ENCODE measurements at regions not wholly inside any gene's neighbourhood (a gene's known extent, or its start where the extent isn't known, plus 50 kb on each side); places are given as distances from the start of the nearest gene placed in this dataset.
"Not testable (repeated sequence)": the region's sequence is repeated elsewhere in the genome, so short reads cannot be mapped to it uniquely, and the experiment has no call there.

DNA sequence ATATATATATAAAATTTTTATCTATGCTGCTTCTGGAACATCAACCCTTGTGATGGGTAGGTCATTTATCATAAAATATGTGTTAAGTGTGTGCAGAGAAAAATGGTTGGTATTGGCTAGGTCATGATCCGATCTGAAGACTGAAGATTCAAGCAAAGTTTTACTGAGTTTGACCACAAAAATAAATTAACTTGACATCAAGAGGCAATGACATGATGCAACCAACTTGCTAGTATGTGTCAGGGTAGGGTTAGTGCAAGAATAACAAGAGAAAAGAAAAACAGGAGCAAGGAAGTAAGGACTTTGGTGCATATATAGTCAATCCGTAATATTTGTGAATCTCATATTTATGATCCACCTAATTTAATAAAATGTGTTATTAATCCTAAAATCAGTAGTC is 1202.0 kb upstream of the ADGRB3 start:
- DNase-seq (ENCODE audit: low read depth), result no peak

DNA sequence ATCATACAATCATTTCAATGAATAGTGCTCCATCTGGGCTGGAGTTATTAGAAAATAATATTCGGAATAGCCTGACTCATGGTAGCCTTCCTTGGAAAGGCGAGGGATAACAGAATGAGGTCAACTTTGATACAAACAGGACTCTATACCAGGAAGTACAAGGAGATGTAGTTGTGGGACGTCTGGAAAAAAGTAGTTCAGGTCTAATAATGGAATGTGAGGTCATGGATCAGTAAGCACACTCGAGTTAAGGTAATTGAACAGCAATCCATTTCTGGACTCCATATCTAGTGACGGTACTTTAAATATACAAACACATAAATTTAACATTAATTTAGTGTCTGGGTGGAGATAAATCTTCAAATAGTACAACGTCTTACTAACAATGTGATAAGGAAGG is 1204.0 kb upstream of the ADGRB3 start:
- no peak for DNase-seq (ENCODE audit: low read depth)

DNA sequence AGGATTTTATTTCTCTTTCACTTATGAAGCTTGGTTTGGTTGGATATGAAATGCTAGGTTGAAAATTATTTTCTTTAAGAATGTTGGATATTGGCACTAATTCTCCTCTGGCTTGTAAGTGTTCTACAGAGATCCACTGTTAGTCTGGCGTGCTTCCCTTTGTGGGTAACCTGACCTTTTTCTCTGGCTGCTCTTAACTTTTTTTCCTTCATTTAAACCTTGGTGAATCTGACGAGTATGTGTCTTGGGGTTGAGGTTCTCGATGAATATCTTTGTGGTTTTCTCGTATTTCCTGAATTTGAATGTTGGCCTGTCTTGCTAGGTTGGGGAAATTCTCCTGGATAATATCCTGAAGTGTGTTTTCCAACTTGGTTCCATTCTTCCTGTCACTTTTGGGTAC is 1208.4 kb upstream of the ADGRB3 start:
- DNase-seq (ENCODE audit: low read depth), result not testable (repeated sequence)

DNA sequence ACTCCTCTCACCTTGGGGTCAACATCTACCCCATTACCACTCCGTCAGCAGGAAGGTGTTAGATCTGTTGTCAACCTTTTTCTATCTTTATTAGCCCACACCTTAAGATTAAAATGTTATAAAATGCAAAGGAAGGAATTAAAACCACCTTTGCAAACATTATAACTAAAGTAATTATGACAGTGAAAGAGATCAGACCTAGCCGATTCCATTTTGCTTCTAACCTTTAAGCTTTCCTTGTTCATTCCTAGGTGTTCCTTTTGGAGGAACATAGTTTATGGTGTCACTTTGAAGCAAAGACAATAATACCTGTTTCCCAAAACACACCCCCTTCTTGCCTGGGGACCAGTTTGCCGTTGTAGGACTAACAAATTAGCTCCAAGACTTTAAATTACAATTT is 1223.0 kb upstream of the ADGRB3 start:
- no peak for DNase-seq (ENCODE audit: low read depth)

DNA sequence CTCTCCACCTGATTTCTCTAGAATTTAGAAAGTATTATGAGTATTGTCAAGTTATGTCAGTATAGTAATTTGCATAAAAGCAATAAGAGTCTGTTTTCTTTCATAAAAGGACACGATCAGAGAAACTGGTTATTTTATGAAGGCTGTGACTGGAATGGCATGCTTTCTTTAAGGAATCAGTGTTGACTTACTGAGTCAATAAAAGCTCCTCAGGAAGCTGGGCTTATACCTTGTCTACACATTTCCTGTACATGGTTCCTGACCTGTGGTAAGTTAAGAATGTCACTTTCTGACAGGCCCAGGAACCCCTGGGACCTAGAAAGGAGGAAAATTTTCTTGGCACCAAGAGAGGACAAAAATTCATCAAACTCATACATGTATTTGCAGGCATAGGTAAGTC is 1224.0 kb upstream of the ADGRB3 start:
- DNase-seq (ENCODE audit: low read depth), result no peak

DNA sequence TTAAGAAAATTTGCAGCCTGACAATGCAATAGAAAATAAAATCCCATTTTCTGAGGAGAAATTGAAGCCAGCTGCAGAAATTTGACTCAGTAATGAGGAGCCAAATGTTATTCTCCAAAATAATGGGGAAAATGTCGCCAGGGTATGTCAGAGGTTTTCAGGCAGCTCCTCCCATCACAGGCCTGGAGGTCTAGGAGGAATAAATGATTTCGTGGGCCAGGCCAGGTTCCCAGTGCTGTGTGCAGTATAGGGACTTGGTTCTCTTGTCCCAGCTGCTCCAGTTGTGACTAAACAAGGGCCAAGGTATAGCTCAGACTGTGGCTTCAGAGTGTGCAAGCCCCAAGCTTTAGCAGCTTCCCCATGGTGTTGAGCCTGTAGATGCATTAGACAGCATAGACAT is 1240.8 kb upstream of the ADGRB3 start:
- DNase-seq (ENCODE audit: low read depth), result no peak

DNA sequence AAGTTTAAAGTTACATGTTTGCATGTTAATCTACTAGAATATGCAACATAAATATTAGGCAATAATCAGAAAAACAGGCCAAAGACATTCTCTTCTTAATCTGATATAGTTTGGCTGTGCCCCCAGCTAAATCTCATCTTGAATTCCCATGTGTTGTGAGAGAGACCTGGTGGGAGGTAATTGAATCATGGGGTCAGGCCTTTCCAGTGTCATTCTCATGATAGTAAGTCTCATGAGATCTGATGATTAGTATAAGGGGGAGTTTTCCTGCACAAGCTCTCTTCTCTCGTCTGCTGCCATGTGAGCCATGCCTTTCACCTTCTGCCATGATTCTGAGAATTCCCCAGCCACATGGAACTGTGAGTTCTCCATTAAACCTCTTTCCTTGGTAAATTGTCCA is 1241.7 kb upstream of the ADGRB3 start:
- DNase-seq (ENCODE audit: low read depth), result no peak

DNA sequence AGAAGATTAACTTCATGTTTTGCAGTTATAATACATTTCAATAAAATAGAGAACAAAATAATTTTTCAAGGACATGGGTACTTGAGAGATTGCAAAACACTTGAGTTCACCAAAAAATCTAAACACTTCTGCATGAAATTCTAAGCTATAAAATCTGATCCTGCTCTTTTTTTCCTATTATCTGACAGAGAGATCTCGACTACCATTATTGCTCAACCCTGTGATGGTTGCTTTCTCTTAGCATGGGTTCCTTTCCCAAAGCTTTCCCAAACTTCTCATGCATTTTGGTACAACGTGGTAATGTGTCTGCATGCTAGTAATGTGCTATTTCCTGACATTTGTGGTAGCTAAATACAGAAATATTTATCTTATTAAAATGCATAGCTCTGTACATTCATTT is 1243.1 kb upstream of the ADGRB3 start:
- DNase-seq (ENCODE audit: low read depth), result no peak

DNA sequence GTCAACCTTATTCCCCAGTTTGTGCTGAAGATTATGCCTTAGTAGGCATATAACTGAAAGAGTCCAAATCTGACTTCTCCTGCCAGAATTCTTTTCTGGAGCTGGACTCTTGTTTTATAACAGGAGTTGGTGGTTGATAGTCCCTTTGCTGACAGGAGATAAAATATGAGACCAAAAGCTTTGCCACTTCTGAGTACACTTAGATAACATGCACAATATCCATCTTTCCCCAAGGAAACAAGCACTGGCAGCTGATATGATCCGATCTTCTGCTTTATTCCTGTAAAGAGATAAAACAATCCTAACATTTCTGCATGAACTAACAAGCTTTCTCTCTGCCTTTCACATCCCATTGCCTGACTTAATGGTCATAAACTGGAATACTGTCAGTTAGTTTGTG is 1265.4 kb upstream of the ADGRB3 start:
- DNase-seq (ENCODE audit: low read depth), result no peak

DNA sequence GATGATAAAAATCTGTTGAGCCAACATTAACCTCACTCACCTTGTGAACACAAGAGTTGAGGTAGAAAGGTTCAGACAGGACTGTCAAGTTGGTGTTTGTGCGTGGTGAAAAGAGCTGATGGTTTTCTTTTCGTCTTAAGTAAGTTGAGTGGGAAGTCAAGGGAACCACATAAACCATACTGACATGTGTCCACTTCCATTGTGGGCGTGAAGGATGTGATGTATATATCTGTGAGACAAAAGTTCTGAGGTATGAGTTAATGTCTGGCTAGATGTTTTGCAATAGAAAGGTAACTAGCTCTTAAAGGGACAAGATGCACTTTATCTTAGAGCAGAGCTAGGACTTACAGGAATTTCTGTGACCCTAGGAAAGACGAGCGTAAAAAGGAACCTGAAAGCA is 1272.1 kb upstream of the ADGRB3 start:
- DNase-seq (ENCODE audit: low read depth), result no peak

DNA sequence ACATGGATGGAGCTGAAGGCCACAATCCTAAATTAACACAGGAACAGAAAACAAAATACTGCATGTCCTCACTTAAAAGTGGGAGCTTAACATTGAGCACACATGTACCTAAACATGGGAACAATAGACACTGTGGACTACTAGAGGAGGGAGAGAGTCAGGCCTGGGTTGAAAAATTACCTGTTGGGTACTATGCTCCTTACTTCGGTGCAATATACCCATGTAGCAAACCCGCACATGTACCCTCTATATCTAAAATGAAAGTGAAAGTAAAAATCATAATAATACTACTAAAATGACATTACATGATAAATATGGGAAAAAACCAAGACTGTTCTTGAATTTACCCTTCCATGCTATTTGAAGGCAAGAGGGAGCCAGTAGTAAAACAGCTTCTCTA is 1273.8 kb upstream of the ADGRB3 start:
- no peak for DNase-seq (ENCODE audit: low read depth)

DNA sequence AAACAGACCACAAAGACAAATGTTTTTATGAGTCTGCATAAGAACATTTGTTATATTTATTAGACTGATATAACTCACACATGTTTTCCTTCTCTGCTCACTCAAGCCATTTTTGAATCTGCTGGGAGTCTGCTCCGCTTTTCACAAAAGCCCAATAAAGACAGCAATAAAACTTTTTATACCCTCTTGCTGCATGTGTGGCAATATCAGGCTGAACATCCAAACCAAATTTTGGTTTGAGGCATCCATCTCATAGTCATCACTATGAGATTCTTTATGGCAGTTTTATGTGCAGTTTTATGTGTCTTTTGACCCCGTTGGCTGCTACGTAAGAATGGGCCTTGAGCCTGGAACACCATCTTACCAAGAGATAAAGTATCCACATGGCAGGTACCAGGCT is 1276.8 kb upstream of the ADGRB3 start:
- no peak for DNase-seq (ENCODE audit: low read depth)

DNA sequence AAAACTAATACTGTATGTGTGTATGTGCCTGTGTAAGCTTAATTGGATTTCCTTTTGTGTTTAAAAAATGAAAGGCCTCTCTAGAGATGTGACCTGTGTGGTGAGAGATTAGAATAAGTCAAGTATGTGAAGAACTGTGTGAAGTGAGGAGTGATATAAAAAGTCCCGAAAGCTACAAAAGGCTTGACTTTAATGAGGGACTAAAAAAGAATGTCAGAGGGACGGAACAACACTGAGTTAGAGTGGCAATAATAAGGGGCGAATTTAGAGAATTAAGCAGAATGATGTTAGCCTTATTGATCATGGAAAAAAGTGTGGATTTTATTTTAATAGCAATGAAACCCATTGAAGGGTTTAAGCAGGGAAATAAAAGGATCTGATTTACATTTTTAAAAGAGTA is 1281.2 kb upstream of the ADGRB3 start:
- DNase-seq (ENCODE audit: low read depth), result no peak

DNA sequence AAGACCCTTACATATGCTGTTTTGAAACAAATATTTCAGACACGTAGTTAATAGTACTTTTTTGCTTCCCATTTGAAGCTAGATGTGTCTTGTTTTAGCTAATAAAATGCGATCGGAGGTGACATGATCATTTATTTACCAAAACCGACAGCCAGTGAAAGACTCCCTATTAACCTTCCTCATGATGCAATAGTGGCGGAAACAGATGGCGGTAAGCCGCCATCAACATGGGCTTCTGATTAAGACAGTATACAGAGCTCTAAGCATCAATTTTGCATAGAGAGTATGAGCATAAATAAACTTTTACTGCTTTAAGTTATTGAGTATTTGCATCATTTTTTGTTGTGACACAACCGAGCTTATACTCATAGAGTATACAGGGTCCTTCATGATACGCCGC is 1282.4 kb upstream of the ADGRB3 start:
- no peak for DNase-seq (ENCODE audit: low read depth)

DNA sequence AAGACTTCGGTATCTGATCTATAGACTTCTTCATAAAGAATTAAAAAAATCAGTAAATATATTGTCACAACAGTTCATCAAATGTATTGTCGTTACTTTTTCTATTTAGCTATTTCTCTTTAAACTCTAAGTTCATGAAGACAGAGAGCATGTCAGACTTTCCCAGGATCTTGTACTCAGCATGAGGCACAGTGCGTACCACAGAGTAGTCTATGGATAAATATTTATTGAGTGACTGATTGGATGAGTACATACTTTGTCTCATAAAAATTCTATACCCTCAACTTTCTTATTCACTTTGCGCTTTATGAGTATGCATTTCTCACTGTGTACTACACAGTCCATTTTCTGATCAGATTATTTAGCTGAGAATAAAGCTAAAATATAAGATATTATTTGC is 1284.4 kb upstream of the ADGRB3 start:
- DNase-seq (ENCODE audit: low read depth), result no peak

DNA sequence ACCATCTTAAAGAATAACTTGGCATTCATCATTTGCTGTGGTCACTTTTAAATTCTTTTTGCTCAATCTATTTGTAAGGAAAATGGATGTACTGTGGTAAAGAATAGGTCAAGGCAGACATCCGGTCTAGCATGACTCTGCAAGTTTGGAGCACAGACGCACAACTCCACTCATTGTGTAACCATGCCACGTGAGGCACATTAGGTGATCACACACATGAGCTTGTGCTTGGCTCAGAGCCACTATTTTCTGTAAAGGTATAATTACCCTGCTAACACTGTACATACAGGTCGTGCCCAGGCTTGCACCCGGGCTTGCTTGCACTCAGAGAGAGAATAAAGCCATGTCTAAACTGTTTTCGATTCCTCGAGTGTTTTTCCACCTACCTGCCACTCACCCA is 1289.1 kb upstream of the ADGRB3 start:
- DNase-seq (ENCODE audit: low read depth), result no peak

DNA sequence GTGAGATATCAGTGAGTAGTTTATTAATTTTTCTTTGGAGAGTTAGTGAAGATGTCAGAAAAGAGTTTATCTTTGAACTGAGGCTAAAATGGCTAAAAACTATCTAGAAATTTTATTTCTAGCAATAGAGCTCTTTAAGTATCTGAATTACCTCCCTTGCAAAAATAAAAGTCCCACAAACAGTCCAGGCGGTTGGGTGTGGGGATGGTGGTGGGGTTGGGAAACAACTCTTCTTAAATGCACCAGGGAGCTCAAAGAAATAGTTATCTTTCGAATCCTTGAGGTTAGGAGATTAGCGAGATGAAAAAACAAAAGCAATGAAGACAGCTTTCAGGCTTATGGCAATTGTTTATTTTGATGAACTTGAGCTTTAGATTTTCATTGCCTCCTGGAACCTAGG is 1299.1 kb upstream of the ADGRB3 start:
- DNase-seq (ENCODE audit: low read depth), result no peak

DNA sequence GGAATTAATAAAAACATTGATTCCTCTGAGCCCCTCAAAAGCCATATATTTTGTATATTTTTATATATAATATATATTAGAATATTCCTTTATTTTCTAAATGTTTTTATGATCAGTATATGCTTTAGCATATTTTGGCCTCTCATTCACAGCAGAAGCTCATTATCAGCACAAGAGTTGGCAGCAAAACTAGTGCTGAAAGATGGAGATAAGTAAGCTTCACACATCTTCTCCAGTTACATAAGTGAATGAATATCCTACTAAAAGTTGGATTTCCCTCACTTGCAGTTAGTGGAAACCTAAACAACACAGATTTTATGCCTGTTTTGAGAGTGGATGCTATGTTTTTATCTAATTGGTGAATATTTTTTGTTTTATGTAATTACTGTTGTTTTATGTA is 1303.8 kb upstream of the ADGRB3 start:
- DNase-seq (ENCODE audit: low read depth), result no peak

DNA sequence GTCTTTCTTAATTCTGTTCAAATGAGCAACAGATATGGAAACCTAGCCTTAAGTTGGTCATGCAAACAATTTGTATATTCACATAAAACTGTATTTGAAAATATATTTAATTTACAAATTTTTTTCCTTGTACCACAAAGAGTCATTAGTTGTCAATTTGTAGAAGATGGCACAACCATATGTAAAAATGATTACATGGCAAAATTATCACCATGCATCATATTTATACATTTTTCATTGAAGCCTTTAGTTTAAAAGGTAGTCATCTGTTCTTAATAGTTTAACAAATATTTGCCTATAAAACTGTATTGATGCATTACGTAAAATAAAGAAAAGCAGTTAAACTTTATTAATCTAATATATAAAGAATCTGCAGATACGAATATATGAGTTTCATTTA is 1306.8 kb upstream of the ADGRB3 start:
- DNase-seq (ENCODE audit: low read depth), result no peak

DNA sequence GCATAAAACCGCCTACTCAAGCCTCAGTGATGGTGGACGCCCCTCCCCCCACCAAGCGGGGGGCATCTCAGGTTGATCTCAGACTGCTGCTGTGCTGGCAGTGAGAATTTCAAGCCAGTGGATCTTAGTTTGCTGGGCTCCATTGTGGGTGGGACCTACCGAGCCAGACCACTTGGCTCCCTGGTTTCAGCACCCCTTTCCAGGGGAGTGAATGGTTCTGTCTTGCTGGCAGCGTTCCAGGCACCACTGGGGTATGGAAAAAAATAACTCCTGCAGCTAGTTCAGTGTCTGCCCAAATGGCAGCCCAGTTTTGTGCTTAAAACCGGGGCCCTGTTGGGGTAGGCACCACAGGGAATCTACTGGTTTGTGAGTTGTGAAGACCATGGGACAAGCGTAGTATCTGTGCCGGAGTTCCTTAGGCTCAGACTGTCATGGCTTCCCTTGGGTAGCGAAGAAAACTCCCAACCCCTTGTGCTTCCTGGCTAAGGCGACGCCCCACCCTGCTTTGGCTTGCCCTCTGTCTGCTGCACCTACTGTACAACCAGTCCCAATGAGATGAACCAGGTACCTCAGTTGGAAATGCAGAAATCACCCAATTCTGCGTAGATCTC is 1334.5 kb upstream of the ADGRB3 start:
- DNase-seq (ENCODE audit: low read depth), result no peak

DNA sequence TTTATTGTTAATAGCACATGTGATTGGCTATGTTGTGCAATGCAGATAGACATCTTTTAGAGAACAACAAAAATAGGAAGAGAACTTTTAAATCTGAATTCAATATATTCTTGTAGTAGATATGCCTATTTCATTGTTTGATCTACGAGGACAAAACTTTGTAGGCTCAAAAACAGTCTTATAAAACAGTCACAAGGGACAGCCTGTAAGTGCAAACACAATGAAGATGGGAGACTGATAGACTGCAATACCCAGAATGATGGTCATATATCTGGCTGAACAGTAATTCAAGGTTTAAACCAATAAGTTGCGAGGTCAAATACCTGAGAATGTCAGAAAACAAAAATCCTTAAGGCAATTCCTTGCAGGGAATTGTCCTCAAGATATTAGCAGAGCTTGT is 1342.9 kb upstream of the ADGRB3 start:
- no peak for DNase-seq (ENCODE audit: low read depth)

DNA sequence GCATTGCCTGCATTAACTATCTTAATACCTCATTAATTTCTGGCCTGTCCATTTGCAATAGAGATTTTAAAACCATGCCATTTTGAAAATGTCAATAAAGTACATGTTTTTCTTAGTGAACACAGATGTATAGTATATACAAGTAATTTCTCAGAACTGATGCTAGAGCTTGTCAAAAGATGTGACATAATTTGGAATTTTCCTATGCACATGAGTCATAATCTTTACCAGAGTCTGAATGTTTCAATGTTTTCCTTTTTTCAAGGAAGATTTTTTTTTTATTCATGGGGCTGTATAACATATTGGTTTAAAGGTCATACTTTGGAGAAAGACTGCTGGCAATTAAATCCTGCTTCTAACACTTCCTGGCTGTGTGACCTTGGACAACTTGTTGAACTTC is 1347.5 kb upstream of the ADGRB3 start:
- no peak for DNase-seq (ENCODE audit: low read depth)

DNA sequence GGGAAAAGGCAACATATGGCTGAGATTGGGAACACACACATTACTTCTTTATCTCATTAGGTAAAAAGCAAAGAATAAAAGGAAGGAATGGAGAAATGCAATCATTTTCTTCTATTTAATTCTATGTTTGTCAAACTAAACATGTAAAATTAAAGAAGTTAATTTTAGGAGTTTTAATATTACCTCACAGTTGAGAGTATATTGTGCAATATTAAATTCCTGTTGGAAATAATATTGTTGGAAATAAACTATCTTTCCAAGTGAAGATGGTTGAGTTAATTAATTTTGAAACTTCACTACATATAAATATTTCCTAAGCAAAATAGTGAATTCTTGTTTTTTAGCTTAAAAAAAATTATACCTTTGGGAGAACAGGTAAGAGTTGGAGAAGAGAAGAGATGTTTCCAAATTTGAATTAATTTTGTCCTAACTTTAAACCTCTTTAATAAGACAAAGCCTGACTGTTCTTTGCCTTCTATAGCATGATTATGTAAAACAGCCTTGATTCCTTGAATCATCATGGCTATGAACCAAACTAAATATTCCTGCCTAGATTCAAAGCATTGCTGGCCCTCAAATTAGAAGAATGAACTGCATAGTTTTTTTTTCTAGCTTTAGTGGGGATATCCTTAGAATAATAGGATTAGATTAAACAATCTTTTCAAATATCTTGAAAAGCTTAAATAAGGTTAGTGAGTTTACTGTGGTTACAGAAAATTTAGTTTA is 1349.1 kb upstream of the ADGRB3 start:
- no peak for DNase-seq (ENCODE audit: low read depth)

DNA sequence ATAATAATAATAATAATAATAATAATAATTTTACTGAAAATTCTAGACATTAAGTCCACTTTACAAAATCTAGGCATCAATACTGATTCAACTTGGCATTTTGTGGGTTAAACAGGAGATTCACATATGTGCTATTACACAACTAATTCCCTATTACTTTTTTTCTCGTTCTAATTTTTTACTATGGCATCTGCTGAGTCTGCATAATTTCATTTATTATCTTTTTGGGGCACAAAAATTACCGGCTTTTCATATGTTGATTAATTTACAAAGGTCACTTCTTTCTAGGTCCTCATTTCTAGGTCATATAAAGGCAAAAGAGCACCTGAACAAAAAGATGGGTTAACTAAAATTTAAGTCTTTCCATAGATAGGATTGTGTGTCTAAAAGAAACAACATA is 1357.8 kb upstream of the ADGRB3 start:
- DNase-seq (ENCODE audit: low read depth), result no peak
